SK-N-SH (cell line): ENCODE measurements at regions not wholly inside any gene's neighbourhood (a gene's known extent, or its start where the extent isn't known, plus 50 kb on each side); places are given as distances from the start of the nearest gene placed in this dataset.

ENCODE experiments used
- CTCF ChIA-PET: fragments of 300-600, 350-600 bp; formaldehyde crosslinking; extraction: SDS; loops from one replicate; lab custom pipeline; 2021; lab: Yijun Ruan, JAX
- POLR2A ChIA-PET: fragments of 350-600 bp; sonication (Branson Sonifier 250); formaldehyde crosslinking; extraction: SDS; loops from one replicate; lab custom pipeline; 2020; ENCODE audit warnings: antibody characterized with exemption, inconsistent platforms; lab: Yijun Ruan, JAX
- DNase-seq: peaks from one replicate; pipeline ENCODE4 v3.0.0; 2012
- H2AFZ ChIP-seq: fragments of 200-600 bp; sonication (generic); 2 replicates; pipeline ENCODE4 v1.8.1; 2016; ENCODE audit warnings: antibody characterized with exemption, mild to moderate bottlenecking, low read depth
- H3F3A ChIP-seq: fragments of 200-600 bp; sonication (generic); replicated peaks from 2 replicates; pipeline ENCODE3; 2016; ENCODE audit warnings: antibody characterized with exemption, mild to moderate bottlenecking; ENCODE audit not compliant: insufficient read depth
- H3K27ac ChIP-seq, 2 experiments: fragments of 200-500 bp in 1 of 2; fragments of 200-600 bp in 1 of 2; sonication (Bioruptor generic) in 1 of 2; sonication (generic), shearing (Covaris generic) in 1 of 2; 2 replicates each; pipeline versions ENCODE4 v1.5.1 to v1.6.1; 2014 to 2016; ENCODE audit warnings: low read depth in 2 of 2, inconsistent platforms in 1 of 2, low read length in 1 of 2, mild to moderate bottlenecking in 1 of 2, mixed read lengths in 1 of 2
- H3K27me3 ChIP-seq: fragments of 200-600 bp; sonication (generic), shearing (Covaris generic); 2 replicates; pipeline ENCODE4 v1.6.1; 2016; ENCODE audit warnings: mixed run types; ENCODE audit not compliant: insufficient read depth
- H3K36me3 ChIP-seq, 2 experiments: fragments of 200-500 bp in 1 of 2; fragments of 200-600 bp in 1 of 2; sonication (Bioruptor generic) in 1 of 2; sonication (generic) in 1 of 2; replicated peaks in 1 of 2; 2 replicates each; pipeline versions ENCODE3 to v1.5.1; 2014 to 2016; ENCODE audit warnings: low read length in 1 of 2, mild to moderate bottlenecking in 1 of 2; ENCODE audit not compliant: insufficient read depth in 2 of 2, control insufficient read depth in 1 of 2
- H3K4me1 ChIP-seq, 2 experiments: fragments of 200-500 bp in 1 of 2; fragments of 200-600 bp in 1 of 2; sonication (Bioruptor generic) in 1 of 2; sonication (generic), shearing (Covaris generic) in 1 of 2; 2 replicates each; pipeline versions ENCODE4 v1.5.1 to v1.6.1; 2014 to 2016; ENCODE audit warnings: low read depth in 1 of 2, low read length in 1 of 2, mixed run types in 1 of 2; ENCODE audit not compliant: insufficient read depth in 2 of 2, control insufficient read depth in 1 of 2
- H3K4me2 ChIP-seq: fragments of 200-600 bp; sonication (generic), shearing (Covaris generic); 2 replicates; pipeline ENCODE4 v1.6.1; 2017; ENCODE audit warnings: mixed run types
- H3K4me3 ChIP-seq, 2 experiments: fragments of 200-500 bp in 1 of 2; fragments of 200-600 bp in 1 of 2; sonication (Bioruptor generic) in 1 of 2; sonication (generic), shearing (Covaris generic) in 1 of 2; 2 replicates each; pipeline versions ENCODE4 v1.5.1 to v1.8.1; 2014 to 2016; ENCODE audit warnings: low read depth in 2 of 2, inconsistent platforms in 1 of 2, low read length in 1 of 2, mild to moderate bottlenecking in 1 of 2, mixed read lengths in 1 of 2, moderate library complexity in 1 of 2
- H3K79me2 ChIP-seq: fragments of 200-600 bp; sonication (generic); 2 replicates; pipeline ENCODE4 v1.8.1; 2017; ENCODE audit warnings: mild to moderate bottlenecking; ENCODE audit not compliant: insufficient read depth
- H3K9ac ChIP-seq: fragments of 200-600 bp; sonication (generic); 2 replicates; pipeline ENCODE4 v1.6.1; 2017; ENCODE audit warnings: mixed run types
- H3K9me2 ChIP-seq: fragments of 200-600 bp; sonication (generic); 2 replicates; pipeline ENCODE4 v1.6.1; 2017; ENCODE audit warnings: mixed run types
- H3K9me3 ChIP-seq: fragments of 200-600 bp; sonication (generic); 2 replicates; pipeline ENCODE4 v1.6.1; 2017; ENCODE audit warnings: mixed run types, mild to moderate bottlenecking, moderate library complexity
- H4K20me1 ChIP-seq: fragments of 200-600 bp; sonication (generic); 2 replicates; pipeline ENCODE4 v1.6.1; 2017; ENCODE audit warnings: mild to moderate bottlenecking, mixed run types; ENCODE audit not compliant: insufficient read depth
- EP300 ChIP-seq, 2 experiments: IDR thresholded peaks; 2 replicates each; pipeline versions ENCODE4 v1.4.0 to v1.6.1; 2012; ENCODE audit warnings: borderline replicate concordance in 1 of 2, low read depth in 1 of 2, low read length in 1 of 2
- EZH2phosphoT487 ChIP-seq: fragments of 200-600 bp; sonication (generic); IDR thresholded peaks from 2 replicates; pipeline ENCODE4 v1.6.1; 2017; ENCODE audit warnings: low read depth, mixed run types, mild to moderate bottlenecking, antibody characterized with exemption, moderate library complexity, borderline replicate concordance
- FOXJ3 ChIP-seq: sonication (generic); formaldehyde crosslinking; IDR thresholded peaks from 2 replicates; pipeline ENCODE4 v1.5.1; 2020; ENCODE audit warnings: mild to moderate bottlenecking, missing genetic modification reagents
- GABPA ChIP-seq: IDR thresholded peaks from 2 replicates; pipeline ENCODE4 v1.4.0; 2012; ENCODE audit warnings: low read depth, mild to moderate bottlenecking
- MXI1 ChIP-seq: IDR thresholded peaks from 2 replicates; pipeline ENCODE4 v1.6.1; 2012; ENCODE audit warnings: mild to moderate bottlenecking, low read depth, low read length, improper control_type of control experiment
- NFIC ChIP-seq: IDR thresholded peaks from 2 replicates; pipeline ENCODE4 v1.4.0; 2012; ENCODE audit warnings: borderline replicate concordance
- PBX3 ChIP-seq: IDR thresholded peaks from 2 replicates; pipeline ENCODE4; 2012
- POLR2AphosphoS5 ChIP-seq: IDR thresholded peaks from 2 replicates; pipeline ENCODE4 v1.6.1; 2012; ENCODE audit warnings: low read depth, low read length
- REST ChIP-seq: IDR thresholded peaks from 2 replicates; pipeline ENCODE4 v1.6.1; 2012; ENCODE audit warnings: mild to moderate bottlenecking, low read depth, low read length, moderate library complexity
- RFX5 ChIP-seq: IDR thresholded peaks from 2 replicates; pipeline ENCODE4 v1.6.1; 2012; ENCODE audit warnings: mild to moderate bottlenecking, improper control_type of control experiment, low read length
- RXRA ChIP-seq: IDR thresholded peaks from 2 replicates; pipeline ENCODE4 v1.4.0; 2012; ENCODE audit warnings: low read depth, mild to moderate bottlenecking, borderline replicate concordance
- SIN3A ChIP-seq: IDR thresholded peaks from 2 replicates; pipeline ENCODE4 v1.6.1; 2012; ENCODE audit warnings: low read depth, mild to moderate bottlenecking, low read length, moderate library complexity, borderline replicate concordance
- TEAD4 ChIP-seq: IDR thresholded peaks from 2 replicates; pipeline ENCODE4 v1.4.0; 2012; ENCODE audit warnings: mild to moderate bottlenecking, borderline replicate concordance; ENCODE audit not compliant: insufficient read depth
- USF2 ChIP-seq: fragments of 150-350 bp; IDR thresholded peaks from 2 replicates; pipeline ENCODE4 v1.6.1; 2017; ENCODE audit warnings: antibody characterized with exemption, low read length, low read depth, borderline replicate concordance
- YY1 ChIP-seq: IDR thresholded peaks from 2 replicates; pipeline ENCODE4 v1.4.0; 2012; ENCODE audit warnings: low read depth, mild to moderate bottlenecking
- WGBS: methylation state at CpG from one replicate; pipeline ENCODE4 v1.1.6; 2017; ENCODE audit warnings: low lambda C conversion rate; 5-methylcytosine and 5-hydroxymethylcytosine counted together

GRCh38 chr1:104018922-104019674 is 269.4 kb downstream of the AMY1C start:
- TF ChIP-seq SIN3A (no peak), GABPA (no peak), EP300 (IDR thresholded peaks at IDR 0.05; ENCODE audit: borderline replicate concordance in 1 of 2, low read depth in 1 of 2, low read length in 1 of 2) (no peak), RXRA (no peak), POLR2AphosphoS5 (no peak), MXI1 (no peak), PBX3 (no peak), FOXJ3 (CRISPR knock-in tag) (no peak), RFX5 (no peak), NFIC (no peak), YY1 (no peak), TEAD4 (no peak), EZH2phosphoT487 (no peak), REST (no peak), USF2 (no peak)
- no peak for DNase-seq
- no peak overlapping the region for H3K9ac ChIP-seq
- H2AFZ ChIP-seq = no peak overlapping the region
- no peaks in the 10 kb centered on the region for H3K9me3 ChIP-seq
- no peaks in the 10 kb centered on the region for H3F3A ChIP-seq
- WGBS = 40% methylated on average over 1 of the region's 1 CpG
- H3K4me2 ChIP-seq = no peak overlapping the region
- H3K36me3 ChIP-seq = no peaks in the 10 kb centered on the region
- no peaks in the 10 kb centered on the region for H3K79me2 ChIP-seq
- no peaks in the 10 kb centered on the region for H3K9me2 ChIP-seq
- H3K4me3 ChIP-seq = no peak overlapping the region
- no peak overlapping the region for H3K27ac ChIP-seq
- H4K20me1 ChIP-seq = no peaks in the 10 kb centered on the region
- H3K27me3 ChIP-seq = no peaks in the 10 kb centered on the region
- POLR2A ChIA-PET = no interaction called here
- CTCF ChIA-PET = no interaction called here
- H3K4me1 ChIP-seq = no peaks in the 10 kb centered on the region
